Left forelimb (tissue), 1 donor: ENCODE measurements at regions not wholly inside any gene's neighbourhood (a gene's known extent, or its start where the extent isn't known, plus 50 kb on each side); places are given as distances from the start of the nearest gene placed in this dataset.

Experiments
- DNase-seq: peaks from one replicate; pipeline ENCODE4 v3.0.0-alpha.2; 2018; ENCODE audit warnings: low spot score

- DNase-seq: no peak
Observed at GRCh38 chr20:60637801-60638200, 614.3 kb upstream of the CDH4 start.

GRCh38 chr20:60638430-60639098 lies 613.5 kb upstream of the CDH4 start:
- DNase-seq: no peak

GRCh38 chr20:60641879-60642447 lies 610.1 kb upstream of the CDH4 start:
- DNase-seq: no peak

- no peak for DNase-seq
Observed at GRCh38 chr20:60642541-60642940, 609.5 kb upstream of the CDH4 start.

GRCh38 chr20:60648556-60648955 lies 603.5 kb upstream of the CDH4 start:
- DNase-seq: no peak

- no peak for DNase-seq
Observed at GRCh38 chr20:60649541-60649940, 602.5 kb upstream of the CDH4 start.

GRCh38 chr20:60650087-60650486 lies 602.0 kb upstream of the CDH4 start:
- DNase-seq: no peak

- DNase-seq: no peak
Observed at GRCh38 chr20:60652046-60652445, 600.0 kb upstream of the CDH4 start.

GRCh38 chr20:60652615-60653014 lies 599.4 kb upstream of the CDH4 start:
- no peak for DNase-seq

- no peak for DNase-seq
Observed at GRCh38 chr20:60653111-60653845, 598.8 kb upstream of the CDH4 start.

GRCh38 chr20:60658681-60659080 lies 593.4 kb upstream of the CDH4 start:
- no peak for DNase-seq

- no peak for DNase-seq
Observed at GRCh38 chr20:60659240-60659639, 592.8 kb upstream of the CDH4 start.

- DNase-seq: no peak
Observed at GRCh38 chr20:60662307-60662706, 589.8 kb upstream of the CDH4 start.

- no peak for DNase-seq
Observed at GRCh38 chr20:60664106-60664505, 588.0 kb upstream of the CDH4 start.

- no peak for DNase-seq
Observed at GRCh38 chr20:60667641-60668040, 584.4 kb upstream of the CDH4 start.

- no peak for DNase-seq
Observed at GRCh38 chr20:60669211-60669610, 582.9 kb upstream of the CDH4 start.

GRCh38 chr20:60676011-60676410 lies 576.0 kb upstream of the CDH4 start:
- DNase-seq: no peak

GRCh38 chr20:60677819-60678218 lies 574.2 kb upstream of the CDH4 start:
- no peak for DNase-seq

GRCh38 chr20:60680554-60680953 lies 571.5 kb upstream of the CDH4 start:
- no peak for DNase-seq

- DNase-seq: no peak
Observed at GRCh38 chr20:60687213-60687612, 564.8 kb upstream of the CDH4 start.

- no peak for DNase-seq
Observed at GRCh38 chr20:60690771-60691170, 561.3 kb upstream of the CDH4 start.

- no peak for DNase-seq
Observed at GRCh38 chr20:60691966-60692615, 560.0 kb upstream of the CDH4 start.
